GM18870 (cell line): ENCODE measurements at regions not wholly inside any gene's neighbourhood (a gene's known extent, or its start where the extent isn't known, plus 50 kb on each side); places are given as distances from the start of the nearest gene placed in this dataset.
"Not testable (repeated sequence)": the region's sequence is repeated elsewhere in the genome, so short reads cannot be mapped to it uniquely, and the experiment has no call there.

Experiments
- ATAC-seq: cut with Tn5 transposase; IDR thresholded peaks from one replicate; pipeline ENCODE4 v1.9.1; 2021; ENCODE audit warnings: moderate library complexity; ENCODE audit not compliant: unreplicated experiment

DNA sequence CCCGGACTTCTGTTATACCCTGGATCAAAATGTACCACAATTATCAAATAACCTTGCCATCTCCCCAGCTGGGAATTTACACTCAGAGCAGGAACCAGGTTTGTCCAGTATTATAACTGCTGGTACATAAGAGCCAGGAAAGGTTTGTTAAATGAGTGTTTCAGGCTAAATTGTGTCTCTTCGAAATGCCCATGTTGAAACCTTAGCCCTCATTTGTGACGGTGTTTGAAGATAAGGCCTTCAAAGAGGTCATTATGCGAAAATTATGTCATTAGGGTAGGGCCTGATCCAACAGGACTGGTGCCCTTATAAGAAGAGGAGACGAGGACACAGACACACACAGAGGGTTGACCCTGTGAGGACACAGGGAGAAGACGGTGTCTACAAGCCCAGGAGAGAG is 73.5 kb upstream of the DHRSX start:
- ATAC-seq, result no peak

DNA sequence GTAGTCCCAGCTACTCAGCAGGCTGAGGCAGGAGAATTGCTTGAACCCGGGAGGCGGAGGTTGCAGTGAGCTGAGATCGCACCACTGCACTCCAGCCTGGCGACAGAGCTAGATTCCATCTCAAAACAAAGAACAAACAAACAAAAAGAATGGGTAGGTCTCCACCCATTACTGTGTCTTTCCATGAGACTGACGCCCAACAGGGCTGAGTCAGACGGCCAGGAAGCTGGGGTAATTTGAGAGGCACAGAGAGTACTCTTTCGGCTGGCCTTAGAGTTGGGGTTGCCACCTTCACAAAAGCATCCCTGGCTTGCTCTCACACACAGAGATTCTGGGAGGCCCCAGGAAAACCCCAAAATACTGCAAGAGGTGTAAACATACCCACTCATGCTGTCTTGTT is 72.0 kb upstream of the DHRSX start:
- no peak for ATAC-seq

DNA sequence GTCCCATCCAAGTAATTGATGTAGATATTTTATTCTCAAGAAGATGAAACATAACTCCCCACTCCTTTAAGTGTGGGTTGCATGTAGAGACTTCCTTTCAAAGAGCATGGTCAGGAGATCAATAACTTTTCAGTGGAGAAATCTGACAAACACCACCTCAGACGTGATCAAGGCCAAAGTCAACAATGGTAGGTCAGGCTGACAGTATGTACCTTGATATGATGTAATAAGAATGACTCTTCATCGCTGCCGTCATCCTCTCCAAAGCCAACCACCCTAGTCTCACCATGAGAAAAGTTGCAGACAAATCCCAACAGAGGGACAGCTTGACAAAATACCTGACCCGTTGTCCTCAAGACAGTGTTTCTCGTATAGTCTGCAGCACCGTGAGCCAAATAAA is 67.3 kb upstream of the DHRSX start:
- ATAC-seq, result no peak

DNA sequence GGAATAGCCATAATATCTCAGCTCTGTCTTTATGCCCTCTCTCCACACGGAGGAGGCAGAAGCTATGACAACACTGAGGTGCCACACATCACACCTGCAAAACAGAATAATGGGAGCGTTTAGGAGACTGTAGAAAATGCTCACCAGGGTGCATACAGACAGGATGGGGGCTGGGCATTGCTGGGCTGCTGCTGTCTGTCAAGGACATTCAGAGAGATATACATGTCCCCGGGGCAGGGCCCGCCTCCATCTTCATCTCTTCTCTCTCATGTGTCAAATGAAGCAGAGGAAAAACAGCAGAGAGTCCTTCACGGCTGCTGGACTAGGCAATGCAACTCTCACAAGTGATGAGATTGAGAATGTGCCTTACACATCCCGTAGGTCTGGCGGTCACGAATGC is 65.3 kb upstream of the DHRSX start:
- no peak for ATAC-seq

- ATAC-seq, result no peak
Measured at GRCh38 chrX:2561456-2561855, 60.7 kb upstream of the DHRSX start.

DNA sequence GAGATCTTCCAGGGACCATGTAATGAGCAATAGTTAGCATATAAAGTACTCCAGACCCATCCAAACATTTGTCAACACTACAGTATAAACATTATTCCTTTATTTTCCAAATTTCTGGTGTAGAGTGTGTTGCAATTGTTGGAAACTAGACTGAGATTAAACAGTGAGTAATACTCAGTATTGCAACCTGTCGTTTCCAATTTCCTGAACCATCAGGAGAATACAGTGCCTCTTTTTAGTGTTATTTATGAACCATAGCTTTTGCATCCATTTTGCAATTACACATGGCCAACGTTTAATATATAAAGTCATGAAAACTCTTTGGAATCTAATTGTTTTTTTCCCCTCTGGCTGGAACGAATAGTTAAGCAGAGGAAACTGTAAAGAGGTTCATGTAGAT is 58.3 kb upstream of the DHRSX start:
- no peak for ATAC-seq

DNA sequence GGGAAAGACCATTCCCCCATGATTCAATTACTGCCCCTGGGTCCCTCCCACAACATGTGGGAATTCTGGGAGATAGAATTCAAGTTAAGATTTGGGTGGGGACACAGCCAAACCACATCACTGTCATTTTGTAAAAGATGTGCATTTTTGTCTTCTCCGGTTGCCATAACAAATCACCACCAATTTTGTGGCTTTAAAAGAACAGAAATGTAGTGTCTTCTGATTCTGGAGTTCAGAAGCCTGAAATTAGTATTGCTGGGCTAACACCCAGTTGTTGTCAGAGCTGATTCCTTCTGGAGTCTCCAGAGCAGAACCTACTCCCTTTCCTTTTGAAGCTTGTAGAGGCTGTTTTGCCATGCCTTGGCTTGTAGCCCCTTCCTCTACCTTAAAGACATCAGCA is 54.1 kb upstream of the DHRSX start:
- no peak for ATAC-seq

GRCh38 chrX:2554066-2554465 is 53.3 kb upstream of the DHRSX start:
- not testable (repeated sequence) for ATAC-seq

DNA sequence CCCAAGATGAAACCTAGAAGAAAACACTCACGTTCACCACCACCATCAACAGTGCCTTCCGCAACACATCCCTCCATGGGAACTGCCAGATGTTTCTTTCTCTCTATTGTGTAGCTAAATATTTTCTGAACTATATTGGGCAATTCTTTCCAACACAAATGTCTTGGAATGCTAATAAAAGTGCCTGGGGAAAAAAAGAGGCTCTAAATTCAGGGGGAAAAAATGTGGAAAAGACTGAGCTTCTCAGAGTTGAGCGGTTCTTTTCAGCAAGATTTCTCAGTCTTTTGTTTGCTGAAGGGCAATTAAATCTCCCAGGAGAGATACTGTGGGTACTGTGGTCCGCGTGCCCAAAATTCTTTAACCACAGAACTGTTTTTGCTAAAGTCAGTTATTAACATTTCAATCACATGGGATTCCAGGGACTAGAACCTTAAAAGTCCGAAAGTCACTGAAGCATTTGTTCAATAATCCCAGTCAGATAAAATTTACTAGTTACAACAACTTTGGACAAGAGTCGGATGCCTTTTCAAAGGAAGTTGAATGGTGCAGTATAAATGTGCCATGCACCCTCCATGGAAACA is 51.9 kb upstream of the DHRSX start:
- ATAC-seq, result no peak

DNA sequence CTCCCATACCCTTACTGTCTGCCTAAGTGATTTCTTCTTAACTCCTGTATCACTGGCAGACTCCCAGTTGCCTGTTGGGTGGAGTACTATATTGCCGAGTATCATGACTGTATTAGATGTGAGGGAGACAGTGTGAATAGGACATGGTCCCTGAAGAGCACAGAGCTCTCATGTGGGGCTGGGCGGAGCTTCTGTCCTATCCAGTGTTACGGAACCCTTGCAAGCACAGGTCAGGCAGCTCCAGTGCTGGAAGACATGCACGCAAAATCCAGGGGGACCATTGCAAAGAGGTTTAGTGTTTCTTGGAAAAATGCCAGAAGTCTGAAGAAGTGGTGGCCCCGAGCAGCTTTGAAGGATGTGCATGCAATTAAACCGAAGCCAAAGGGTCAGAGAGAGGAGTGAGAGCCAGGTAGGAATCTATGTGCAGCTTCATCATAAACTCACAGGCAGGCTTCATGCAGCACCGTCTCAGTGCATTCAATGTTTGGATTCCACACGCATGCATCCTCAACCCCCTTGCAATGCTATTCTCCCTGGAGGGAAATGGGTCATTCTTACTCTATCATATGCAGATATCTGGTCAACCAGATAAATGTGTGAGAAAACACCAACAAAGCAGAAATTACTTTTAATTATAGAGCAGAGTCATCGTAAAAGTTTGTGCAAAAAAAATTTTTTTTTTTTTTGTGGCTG is 49.7 kb upstream of the DHRSX start:
- ATAC-seq, result no peak
